Karpas-422 (cell line): ENCODE measurements at regions not wholly inside any gene's neighbourhood (a gene's known extent, or its start where the extent isn't known, plus 50 kb on each side); places are given as distances from the start of the nearest gene placed in this dataset.
"Not testable (repeated sequence)": the region's sequence is repeated elsewhere in the genome, so short reads cannot be mapped to it uniquely, and the experiment has no call there.

Source experiments
- DNase-seq: peaks from one replicate; pipeline ENCODE4 v3.0.0-alpha.2; 2015
- H2AFZ ChIP-seq: fragments of 200-600 bp; sonication (generic); 2 replicates; pipeline ENCODE4 v1.6.1; 2014; ENCODE audit warnings: antibody characterized with exemption, low read length, mixed read lengths
- H3K27ac ChIP-seq: fragments of 200-600 bp; sonication (generic); 2 replicates; pipeline ENCODE4 v1.5.1; 2014; ENCODE audit warnings: mild to moderate bottlenecking, low read length, moderate library complexity
- H3K27me3 ChIP-seq: fragments of 200-600 bp; sonication (generic); 2 replicates; pipeline ENCODE4 v1.6.1; 2014; ENCODE audit warnings: low read length, mixed read lengths
- H3K36me3 ChIP-seq: fragments of 200-600 bp; sonication (generic); 2 replicates; pipeline ENCODE4 v1.6.1; 2014; ENCODE audit warnings: low read length, mixed read lengths; ENCODE audit not compliant: insufficient read depth
- H3K4me1 ChIP-seq: fragments of 200-600 bp; sonication (generic); 2 replicates; pipeline ENCODE4 v1.6.1; 2014; ENCODE audit warnings: mild to moderate bottlenecking, low read length, mixed read lengths
- H3K4me2 ChIP-seq: fragments of 200-600 bp; sonication (generic); 2 replicates; pipeline ENCODE4 v1.6.1; 2014; ENCODE audit warnings: low read length, low read depth, mild to moderate bottlenecking; ENCODE audit not compliant: poor library complexity, severe bottlenecking
- H3K4me3 ChIP-seq: fragments of 200-600 bp; sonication (generic); 2 replicates; pipeline ENCODE4 v1.5.1; 2014; ENCODE audit warnings: mild to moderate bottlenecking, antibody characterized with exemption, low read length, mixed read lengths
- H3K79me2 ChIP-seq: fragments of 200-600 bp; sonication (generic); 2 replicates; pipeline ENCODE4 v1.6.1; 2014; ENCODE audit warnings: mild to moderate bottlenecking, low read length, mixed read lengths
- H3K9ac ChIP-seq: fragments of 200-600 bp; sonication (generic); 2 replicates; pipeline ENCODE4 v1.6.0; 2014; ENCODE audit warnings: low read length
- H3K9me2 ChIP-seq: fragments of 200-600 bp; sonication (generic), shearing (Covaris generic); replicated peaks from 2 replicates; pipeline ENCODE4 v1.6.0; 2014; ENCODE audit warnings: mild to moderate bottlenecking, low read length, moderate library complexity; ENCODE audit not compliant: insufficient read depth
- H3K9me3 ChIP-seq: fragments of 300-700, 200-600 bp; sonication (generic); 2 replicates; pipeline ENCODE4 v1.6.1; 2014; ENCODE audit warnings: low read length, mixed read lengths
- H4K20me1 ChIP-seq: fragments of 200-600 bp; sonication (generic); 2 replicates; pipeline ENCODE4 v1.6.1; 2014; ENCODE audit warnings: mild to moderate bottlenecking, antibody characterized with exemption, low read length, low read depth; ENCODE audit not compliant: insufficient read depth

DNA sequence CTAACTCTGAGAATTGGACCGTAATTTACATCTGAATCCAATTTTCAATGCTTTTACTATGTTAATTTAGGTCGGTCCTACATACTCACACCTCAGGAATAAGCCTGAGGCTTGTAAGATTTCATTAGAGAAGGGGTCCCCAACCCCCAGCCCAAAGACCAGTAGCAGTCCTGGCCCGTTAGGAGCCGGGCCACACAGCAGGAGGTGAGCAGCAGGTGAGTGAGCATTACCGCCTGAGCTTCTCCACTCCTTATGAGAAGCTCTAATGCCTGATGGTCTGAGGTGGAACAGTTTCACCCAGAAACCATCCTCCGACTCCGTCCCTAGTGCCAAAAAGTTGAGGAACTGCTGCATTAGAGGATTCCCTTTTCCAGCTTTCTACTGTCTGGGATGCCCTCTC, 757.3 kb downstream of the SI start:
- Histone ChIP-seq H4K20me1 (no peaks in the 10 kb centered on the region), H3K27me3 (no peaks in the 10 kb centered on the region), H3K9me3 (peaks cover 14% of the 10 kb centered on the region), H3K27ac (no peak overlapping the region), H3K9ac (no peak overlapping the region), H3K4me2 (no peak overlapping the region), H3K79me2 (no peaks in the 10 kb centered on the region), H3K4me3 (no peak overlapping the region), H2AFZ (no peak overlapping the region), H3K4me1 (no peaks in the 10 kb centered on the region), H3K9me2 (no peaks in the 10 kb centered on the region), H3K36me3 (no peaks in the 10 kb centered on the region)
- no peak for DNase-seq

DNA sequence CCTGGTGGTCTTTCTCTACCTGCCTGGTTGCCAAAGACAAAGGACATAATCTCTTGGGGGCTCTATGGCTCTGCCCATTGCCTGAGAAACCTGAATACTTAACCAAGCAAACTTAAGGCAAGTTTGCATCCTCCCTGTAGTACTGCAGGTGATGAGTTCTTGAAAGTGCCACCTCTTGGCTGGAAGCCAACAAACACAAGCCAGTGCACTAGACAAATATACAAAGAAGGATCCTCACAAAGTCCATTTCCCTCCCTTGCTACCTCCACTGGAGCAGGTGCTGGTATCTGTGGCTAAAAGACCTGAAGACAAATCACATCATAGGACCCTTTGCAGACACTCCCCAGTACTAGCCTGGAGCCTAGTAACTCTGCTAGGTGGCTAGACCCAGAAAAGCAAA, 772.3 kb downstream of the SI start:
- H3K9me3 ChIP-seq: peaks cover 21% of the 10 kb centered on the region
- no peaks in the 10 kb centered on the region for H3K4me1 ChIP-seq
- H2AFZ ChIP-seq: no peak overlapping the region
- no peaks in the 10 kb centered on the region for H3K9me2 ChIP-seq
- H3K27ac ChIP-seq: no peak overlapping the region
- no peak overlapping the region for H3K9ac ChIP-seq
- no peaks in the 10 kb centered on the region for H3K79me2 ChIP-seq
- no peak overlapping the region for H3K4me2 ChIP-seq
- H3K27me3 ChIP-seq: no peaks in the 10 kb centered on the region
- DNase-seq: no peak
- H3K36me3 ChIP-seq: no peaks in the 10 kb centered on the region
- H4K20me1 ChIP-seq: no peaks in the 10 kb centered on the region
- no peak overlapping the region for H3K4me3 ChIP-seq

DNA sequence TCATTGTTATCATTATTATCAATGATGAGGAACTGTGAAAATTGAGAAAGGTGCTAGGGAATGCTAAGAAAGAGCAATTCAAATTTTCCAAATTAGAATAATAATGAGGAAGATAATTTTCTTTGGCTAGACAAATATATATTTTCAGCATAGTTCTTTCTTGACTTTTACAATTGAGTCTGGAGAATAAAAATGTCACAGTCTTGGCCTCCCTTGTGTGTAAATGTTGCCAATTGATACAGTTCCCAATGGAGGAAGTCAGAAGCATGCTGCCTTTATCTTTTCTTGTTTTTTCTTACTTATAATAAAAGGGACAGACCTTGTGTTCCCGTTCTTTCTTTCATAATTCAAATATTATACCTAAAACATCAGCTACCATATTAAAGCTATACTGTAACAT, 774.4 kb downstream of the SI start:
- H2AFZ ChIP-seq: no peak overlapping the region

DNA sequence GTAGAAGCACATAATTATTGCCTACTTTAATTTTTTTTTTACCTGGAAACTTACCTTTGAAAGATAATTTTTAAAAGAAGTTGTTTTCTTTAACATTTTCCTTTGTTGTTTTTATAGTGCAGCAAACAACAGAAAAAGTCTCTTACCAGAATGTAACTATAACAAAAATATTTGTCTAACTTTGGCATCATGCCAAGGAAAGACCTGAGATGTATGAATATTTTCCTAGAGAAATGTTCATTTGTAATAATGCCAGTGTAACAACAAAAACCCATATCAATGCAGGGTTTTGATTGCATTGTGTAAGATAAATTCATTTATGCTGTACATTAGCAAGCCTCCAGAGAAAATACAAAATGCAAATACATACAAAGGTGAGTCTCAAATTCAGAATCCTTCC, 775.7 kb downstream of the SI start:
- DNase-seq: no peak
- no peaks in the 10 kb centered on the region for H3K36me3 ChIP-seq
- H3K27me3 ChIP-seq: no peaks in the 10 kb centered on the region
- no peak overlapping the region for H2AFZ ChIP-seq
- H3K9ac ChIP-seq: no peak overlapping the region
- no peak overlapping the region for H3K27ac ChIP-seq
- H3K79me2 ChIP-seq: no peaks in the 10 kb centered on the region
- H3K4me3 ChIP-seq: no peak overlapping the region
- H3K4me2 ChIP-seq: no peak overlapping the region
- peaks cover 35% of the 10 kb centered on the region for H3K9me3 ChIP-seq
- no peaks in the 10 kb centered on the region for H4K20me1 ChIP-seq
- H3K9me2 ChIP-seq: no peaks in the 10 kb centered on the region
- no peaks in the 10 kb centered on the region for H3K4me1 ChIP-seq

More for the DNA sequence above, 774.4 kb downstream of the SI start:
- Histone ChIP-seq H3K27ac (no peak overlapping the region), H3K4me1 (no peaks in the 10 kb centered on the region), H3K36me3 (no peaks in the 10 kb centered on the region), H4K20me1 (no peaks in the 10 kb centered on the region), H3K4me3 (no peak overlapping the region), H3K9ac (no peak overlapping the region), H3K4me2 (no peak overlapping the region), H3K27me3 (no peaks in the 10 kb centered on the region), H3K9me3 (peaks cover 35% of the 10 kb centered on the region), H3K79me2 (no peaks in the 10 kb centered on the region), H3K9me2 (no peaks in the 10 kb centered on the region)
- DNase-seq: no peak

DNA sequence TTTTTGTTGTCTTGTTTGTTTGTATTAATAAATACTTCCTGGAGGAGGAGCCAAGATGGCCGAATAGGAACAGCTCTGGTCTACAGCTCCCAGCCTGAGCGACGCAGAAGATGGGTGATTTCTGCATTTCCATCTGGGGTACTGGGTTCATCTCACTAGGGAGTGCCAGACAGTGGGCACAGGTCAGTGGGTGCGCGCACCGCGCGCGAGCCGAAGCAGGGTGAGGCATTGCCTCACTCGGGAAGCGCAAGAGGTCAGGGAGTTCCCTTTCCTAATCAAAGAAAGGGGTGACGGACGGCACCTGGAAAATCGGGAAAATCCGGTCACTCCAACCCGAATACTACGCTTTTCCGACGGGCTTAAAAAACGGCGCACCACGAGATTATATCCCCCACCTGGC, 786.8 kb downstream of the SI start:
- not testable (repeated sequence) for H3K9me2 ChIP-seq, H3K4me3 ChIP-seq

DNA sequence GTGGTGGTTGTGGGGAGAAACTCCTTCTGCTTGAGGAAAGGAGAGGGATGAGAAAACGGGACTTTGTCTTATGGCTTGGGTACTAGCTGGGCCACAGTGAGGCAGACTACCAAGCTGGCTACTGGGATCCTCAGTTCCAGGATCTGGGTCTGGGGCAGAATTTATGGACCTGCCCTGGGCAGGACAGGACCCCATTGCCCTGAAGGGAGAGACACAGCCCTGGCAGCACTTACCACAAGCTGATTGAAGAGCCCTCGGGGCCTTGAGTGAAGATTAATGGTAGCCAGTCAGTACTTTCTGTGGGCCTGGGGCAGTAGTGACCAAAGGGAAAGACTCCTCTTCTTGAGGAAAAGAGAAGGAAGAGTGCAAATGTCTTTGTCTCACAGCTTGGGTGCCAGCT, 799.7 kb downstream of the SI start:
- Histone ChIP-seq H3K4me2 (no peak overlapping the region), H3K9ac (no peak overlapping the region), H3K27ac (no peak overlapping the region), H3K4me3 (no peak overlapping the region), H3K79me2 (no peaks in the 10 kb centered on the region), H2AFZ (no peak overlapping the region), H3K27me3 (no peaks in the 10 kb centered on the region), H3K9me3 (peaks cover 41% of the 10 kb centered on the region), H3K36me3 (no peaks in the 10 kb centered on the region), H3K9me2 (no peaks in the 10 kb centered on the region), H3K4me1 (no peaks in the 10 kb centered on the region), H4K20me1 (no peaks in the 10 kb centered on the region)
- no peak for DNase-seq

More for the DNA sequence above, 786.8 kb downstream of the SI start:
- DNase-seq, H3K27ac ChIP-seq, H4K20me1 ChIP-seq, H3K4me2 ChIP-seq, H3K79me2 ChIP-seq, H3K4me1 ChIP-seq, H3K9ac ChIP-seq, H2AFZ ChIP-seq, H3K36me3 ChIP-seq, H3K27me3 ChIP-seq: not testable (repeated sequence)
- H3K9me3 ChIP-seq: peaks cover 14% of the 10 kb centered on the region

DNA sequence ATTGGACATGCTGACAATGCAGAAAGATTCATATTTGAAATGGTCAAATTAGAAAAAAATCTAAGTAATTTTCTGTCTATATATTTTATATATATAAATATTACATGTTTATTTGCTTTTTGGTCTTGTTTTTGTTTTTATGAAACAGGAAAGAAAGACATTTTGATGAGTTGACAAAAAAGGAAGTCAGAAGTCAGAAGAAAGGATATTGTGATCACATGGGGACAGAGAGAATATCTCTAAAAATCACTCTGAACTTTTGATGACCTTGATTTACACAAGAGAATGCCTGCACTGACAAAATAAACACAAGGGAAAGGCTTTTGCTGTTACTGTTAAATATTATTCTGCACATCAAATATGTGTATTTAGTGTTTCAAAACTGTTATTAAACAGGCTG, 811.2 kb downstream of the SI start:
- Histone ChIP-seq H3K4me2 (no peak overlapping the region), H3K27ac (no peak overlapping the region), H3K9me3 (peaks cover 19% of the 10 kb centered on the region; the same call in 1 of the 2 replicates), H3K27me3 (no peaks in the 10 kb centered on the region), H3K9ac (no peak overlapping the region), H3K9me2 (no peaks in the 10 kb centered on the region), H3K4me1 (no peaks in the 10 kb centered on the region), H3K36me3 (no peaks in the 10 kb centered on the region), H2AFZ (no peak overlapping the region), H3K79me2 (no peaks in the 10 kb centered on the region), H4K20me1 (no peaks in the 10 kb centered on the region), H3K4me3 (no peak overlapping the region)
- no peak for DNase-seq

DNA sequence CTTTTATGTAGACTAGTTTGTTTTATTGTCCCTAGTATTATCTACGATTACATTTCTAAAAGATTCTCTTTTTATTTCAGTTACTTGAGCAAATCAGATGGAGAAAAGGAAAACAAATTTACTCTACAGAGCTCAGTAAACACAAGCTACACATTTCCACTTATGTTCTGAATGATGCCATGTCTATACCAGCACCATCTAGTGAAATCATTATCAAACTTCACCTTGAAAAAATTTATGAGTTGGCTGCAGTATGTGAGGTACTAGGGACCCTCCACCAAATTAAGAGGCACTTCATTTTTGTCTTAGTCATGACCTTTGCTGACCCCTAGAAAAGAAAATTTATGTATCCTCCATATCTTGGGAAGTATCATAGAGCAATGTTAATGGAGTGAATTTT, 827.4 kb downstream of the SI start:
- Histone ChIP-seq H3K79me2 (no peaks in the 10 kb centered on the region), H3K36me3 (no peaks in the 10 kb centered on the region), H3K27me3 (no peaks in the 10 kb centered on the region), H3K4me1 (no peaks in the 10 kb centered on the region), H3K27ac (no peak overlapping the region), H3K9ac (no peak overlapping the region), H3K9me3 (peaks cover 47% of the 10 kb centered on the region), H4K20me1 (no peaks in the 10 kb centered on the region), H2AFZ (no peak overlapping the region), H3K4me2 (no peak overlapping the region), H3K9me2 (no peaks in the 10 kb centered on the region), H3K4me3 (no peak overlapping the region)
- no peak for DNase-seq

DNA sequence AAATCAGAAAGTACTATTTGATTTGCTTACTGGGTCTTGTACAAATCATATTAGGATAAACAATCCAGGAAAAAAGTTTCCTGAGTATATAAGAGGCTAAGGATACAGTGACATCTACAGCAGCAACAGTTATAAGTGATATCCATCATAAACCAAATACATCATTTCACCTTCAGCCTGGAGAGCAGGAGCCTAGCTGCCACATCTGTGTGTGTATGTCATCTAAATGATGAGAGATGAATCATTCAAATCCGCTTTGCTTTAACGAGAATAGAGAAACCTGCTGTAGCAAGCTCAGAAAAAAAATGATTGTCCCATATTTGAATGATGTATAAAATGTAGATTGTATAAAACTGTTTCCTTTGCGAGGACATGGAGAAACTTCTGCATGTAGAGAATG, 841.4 kb downstream of the SI start:
- Histone ChIP-seq H3K27ac (no peak overlapping the region), H3K9me3 (peaks cover 15% of the 10 kb centered on the region), H3K27me3 (no peaks in the 10 kb centered on the region), H2AFZ (no peak overlapping the region), H3K4me1 (no peaks in the 10 kb centered on the region), H3K4me3 (no peak overlapping the region), H4K20me1 (no peaks in the 10 kb centered on the region), H3K79me2 (no peaks in the 10 kb centered on the region), H3K36me3 (no peaks in the 10 kb centered on the region), H3K9ac (no peak overlapping the region), H3K9me2 (no peaks in the 10 kb centered on the region), H3K4me2 (no peak overlapping the region)
- no peak for DNase-seq
